GM23338 (cell line): ENCODE measurements at regions not wholly inside any gene's neighbourhood (a gene's known extent, or its start where the extent isn't known, plus 50 kb on each side); places are given as distances from the start of the nearest gene placed in this dataset.

Experiments
- CTCF ChIP-seq, 2 experiments: fragments of 200-600 bp in 1 of 2; sonication (generic) in 1 of 2; conservative IDR thresholded peaks; 2 replicates each; pipeline versions ENCODE4 v1.5.1 to v1.6.1; 2016 to 2017; ENCODE audit warnings: antibody characterized with exemption in 2 of 2, low read depth in 2 of 2, mild to moderate bottlenecking in 2 of 2, moderate library complexity in 1 of 2
- EZH2phosphoT487 ChIP-seq: fragments of 200-600 bp; sonication (generic); IDR thresholded peaks from one replicate; pipeline ENCODE4 v1.8.1; 2018; ENCODE audit warnings: antibody characterized with exemption; ENCODE audit not compliant: unreplicated experiment

DNA sequence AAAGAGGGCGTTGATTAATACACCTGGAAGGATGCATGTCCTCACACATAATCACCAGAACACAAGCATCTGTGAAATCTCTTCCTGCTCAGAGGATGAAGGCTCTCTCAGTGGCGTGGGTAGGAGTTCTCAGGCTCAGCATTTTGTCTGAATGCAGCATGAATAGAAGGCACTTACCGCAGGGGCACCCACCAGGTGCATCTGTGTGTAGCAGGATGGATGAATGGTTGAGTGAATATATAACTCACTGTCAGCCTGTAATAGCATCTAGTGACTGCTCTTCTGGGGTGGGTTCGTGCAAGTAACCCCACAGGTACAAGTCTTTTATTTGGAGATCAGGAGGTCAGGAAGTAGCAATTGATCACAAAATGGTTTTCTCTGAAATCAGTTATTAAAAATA, 143.0 kb downstream of the SQOR start:
- no peak for TF ChIP-seq CTCF (conservative IDR thresholded peaks at IDR 0.05; ENCODE audit: low read depth in 2 of 2)
- TF ChIP-seq EZH2phosphoT487 = no peak
